K562 (cell line): ENCODE measurements at regions not wholly inside any gene's neighbourhood (a gene's known extent, or its start where the extent isn't known, plus 50 kb on each side); places are given as distances from the start of the nearest gene placed in this dataset.
A peak's percentile ranks its signal among the peaks of the same experiment; 100 is the strongest.

Experiments
- BCOR ChIP-seq: fragments of 450-650 bp; IDR thresholded peaks from 2 replicates; pipeline ENCODE4 v1.6.1; 2016
- CBX5 ChIP-seq: IDR thresholded peaks from 2 replicates; pipeline ENCODE4 v1.6.1; 2014; ENCODE audit warnings: low read depth, borderline replicate concordance
- ERF ChIP-seq: fragments of 450-650 bp; formaldehyde crosslinking; IDR thresholded peaks from 2 replicates; pipeline ENCODE4 v1.4.0; 2020; ENCODE audit warnings: mild to moderate bottlenecking, mixed read lengths
- HEY1 ChIP-seq: fragments of 250-450 bp; sonication (Bioruptor Pico); IDR thresholded peaks from 2 replicates; pipeline ENCODE4 v1.5.0; 2020; ENCODE audit warnings: mild to moderate bottlenecking, moderate library complexity, borderline replicate concordance
- HMGN3 ChIP-seq: IDR thresholded peaks from 2 replicates; pipeline ENCODE4 v1.6.1; 2011; ENCODE audit warnings: borderline replicate concordance, low read depth, mild to moderate bottlenecking, mixed read lengths, low read length; ENCODE audit not compliant: insufficient read length; ENCODE audit errors: extremely low read depth
- HSF4 ChIP-seq: fragments of 250-450 bp; sonication (Bioruptor Pico); IDR thresholded peaks from 2 replicates; pipeline ENCODE4 v2.1.2; 2022; ENCODE audit warnings: mild to moderate bottlenecking, moderate library complexity, borderline replicate concordance
- KAT2B ChIP-seq: IDR thresholded peaks from one replicate; pipeline ENCODE4 v1.6.1; 2012; ENCODE audit warnings: low read depth, mild to moderate bottlenecking, control low read depth, inconsistent platforms, low read length, moderate library complexity
- REST ChIP-seq, 2 experiments: fragments of 450-650 bp; formaldehyde crosslinking in 1 of 2; IDR thresholded peaks; 2 replicates each; pipeline versions ENCODE4 v1.4.0 to v1.6.1; 2014 to 2020; ENCODE audit warnings: mild to moderate bottlenecking in 2 of 2, borderline replicate concordance in 1 of 2, low read depth in 1 of 2
- TRIM24 ChIP-seq, 2 experiments: fragments of 450-650 bp; IDR thresholded peaks; 2 replicates each; pipeline ENCODE4 v1.6.1; 2016
- ZFP36 ChIP-seq: fragments of 150-350 bp; IDR thresholded peaks from 2 replicates; pipeline ENCODE4 v1.6.1; 2018; ENCODE audit warnings: low read length, low read depth; ENCODE audit not compliant: partially characterized antibody
- ZNF316 ChIP-seq: fragments of 450-650 bp; IDR thresholded peaks from 2 replicates; pipeline ENCODE4 v1.6.1; 2016
- ZNF780A ChIP-seq: fragments of 250-450 bp; sonication (Bioruptor Pico); IDR thresholded peaks from 2 replicates; pipeline ENCODE4 v1.5.0; 2021; ENCODE audit warnings: mild to moderate bottlenecking
- TF ChIP-seq, protein P1 (sequence below): sonication (generic); formaldehyde crosslinking; IDR thresholded peaks from 2 replicates; pipeline ENCODE4 v1.8.1; 2022; ENCODE audit warnings: missing genetic modification reagents

DNA sequence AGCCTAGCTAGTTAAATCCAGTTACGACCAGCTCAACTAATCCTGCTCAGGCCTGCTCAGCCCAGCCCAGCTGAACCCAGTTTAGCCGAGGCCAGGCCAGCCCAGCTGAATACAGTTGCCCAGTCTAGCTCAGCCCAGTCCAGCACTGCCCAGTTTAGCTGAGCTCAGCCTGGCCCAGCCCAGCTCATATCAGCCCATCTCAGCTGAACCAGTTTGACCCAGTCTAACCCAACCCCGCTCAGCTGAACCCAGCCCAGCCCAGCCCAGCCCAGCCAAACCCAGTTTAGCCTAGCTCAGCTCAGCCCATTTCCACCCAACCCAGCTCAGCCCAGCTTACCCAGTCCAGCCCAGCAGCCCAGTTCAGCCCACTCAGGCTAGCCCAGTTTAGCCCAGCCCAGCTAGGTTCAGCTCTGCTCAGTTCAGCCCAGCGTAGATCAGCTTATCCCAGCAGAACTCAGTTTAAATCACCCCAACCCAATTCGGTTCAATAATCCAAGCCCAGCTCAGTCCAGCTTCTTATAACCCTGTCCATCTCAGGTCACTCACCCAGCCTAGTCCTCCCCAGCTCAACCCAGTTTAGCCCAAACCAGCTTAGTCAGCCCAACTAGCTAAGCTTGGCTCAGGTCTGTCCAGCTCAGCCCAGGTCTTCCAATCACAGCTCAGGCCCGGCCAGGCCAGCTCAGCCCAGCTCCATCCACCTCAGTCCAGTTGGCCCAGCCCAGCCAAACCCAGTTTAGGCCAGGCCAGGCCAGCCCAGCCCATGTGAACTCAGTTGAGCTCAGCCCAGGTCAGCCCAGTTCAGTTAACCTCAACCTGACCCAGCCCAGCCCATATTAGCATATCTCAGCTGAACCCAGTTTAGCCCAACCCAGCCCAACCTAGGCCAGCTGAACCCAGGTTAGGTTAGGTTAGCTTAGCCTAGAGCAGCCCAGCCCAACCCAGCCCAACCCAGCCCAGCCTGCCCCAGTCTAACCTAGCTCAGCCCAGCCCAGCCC is 76.7 kb downstream of the TMEM121 start (continued):
- TF ChIP-seq ZFP36 = no peak
- peak; percentile 60 to 62 for TF ChIP-seq TRIM24 (IDR thresholded peaks at IDR 0.05)
- TF ChIP-seq HEY1 (CRISPR knock-in tag) = no peak
- TF ChIP-seq HMGN3 = peak; percentile 14
- no peak for TF ChIP-seq ZNF780A (CRISPR knock-in tag)
- no peak for TF ChIP-seq HSF4 (CRISPR knock-in tag)
- TF ChIP-seq REST (IDR thresholded peaks at IDR 0.05; ENCODE audit: borderline replicate concordance) = peak; percentile 97
- TF ChIP-seq REST (CRISPR knock-in tag; IDR thresholded peaks at IDR 0.05; ENCODE audit: low read depth) = no peak
- TF ChIP-seq, protein P1, sequence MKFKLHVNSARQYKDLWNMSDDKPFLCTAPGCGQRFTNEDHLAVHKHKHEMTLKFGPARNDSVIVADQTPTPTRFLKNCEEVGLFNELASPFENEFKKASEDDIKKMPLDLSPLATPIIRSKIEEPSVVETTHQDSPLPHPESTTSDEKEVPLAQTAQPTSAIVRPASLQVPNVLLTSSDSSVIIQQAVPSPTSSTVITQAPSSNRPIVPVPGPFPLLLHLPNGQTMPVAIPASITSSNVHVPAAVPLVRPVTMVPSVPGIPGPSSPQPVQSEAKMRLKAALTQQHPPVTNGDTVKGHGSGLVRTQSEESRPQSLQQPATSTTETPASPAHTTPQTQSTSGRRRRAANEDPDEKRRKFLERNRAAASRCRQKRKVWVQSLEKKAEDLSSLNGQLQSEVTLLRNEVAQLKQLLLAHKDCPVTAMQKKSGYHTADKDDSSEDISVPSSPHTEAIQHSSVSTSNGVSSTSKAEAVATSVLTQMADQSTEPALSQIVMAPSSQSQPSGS (CRISPR knock-in tag) = no peak
- TF ChIP-seq BCOR = no peak
- TF ChIP-seq CBX5 = no peak
- no peak for TF ChIP-seq KAT2B
- TF ChIP-seq ERF (CRISPR knock-in tag) = no peak
- TF ChIP-seq ZNF316 = no peak
- TF ChIP-seq, all 486 proteins: peak for 7
